ENCODE measurements at regions not wholly inside any gene's neighbourhood (a gene's known extent, or its start where the extent isn't known, plus 50 kb on each side); places are given as distances from the start of the nearest gene placed in this dataset.

GRCh38 chr18:29531746-29532145 is 1354.8 kb upstream of the CDH2 start:
- intact Hi-C loops (cut with DNase I, micrococcal nuclease), result no loop called here
- Histone ChIP-seq H3K4me3 (no peak overlapping the region), H3K9me3 (peaks cover 16% of the 10 kb centered on the region), H3K36me3 (ENCODE audit: low read depth) (no peaks in the 10 kb centered on the region), H3K4me1 (ENCODE audit: low read depth) (no peaks in the 10 kb centered on the region)
- no peak for DNase-seq
- TF ChIP-seq CTCF (IDR thresholded peaks at IDR 0.05), result no peak
- no peak for ATAC-seq

- Histone ChIP-seq H3K4me1 (ENCODE audit: low read depth) (no peaks in the 10 kb centered on the region), H3K9me3 (peaks cover 15% of the 10 kb centered on the region), H3K4me3 (no peak overlapping the region), H3K36me3 (ENCODE audit: low read depth) (no peaks in the 10 kb centered on the region)
- intact Hi-C loops (cut with DNase I, micrococcal nuclease), result no loop called here
- ATAC-seq (no peak), DNase-seq (no peak)
- no peak for TF ChIP-seq CTCF (IDR thresholded peaks at IDR 0.05)
Measured at GRCh38 chr18:29523371-29523770, 1346.4 kb upstream of the CDH2 start.

GRCh38 chr18:29512761-29513160 is 1335.8 kb upstream of the CDH2 start:
- no peaks in the 10 kb centered on the region for H3K4me1 ChIP-seq (ENCODE audit: low read depth)
- TF ChIP-seq CTCF (IDR thresholded peaks at IDR 0.05), result no peak
- H3K4me3 ChIP-seq, result no peak overlapping the region
- ATAC-seq, result no peak
- intact Hi-C loops (cut with DNase I, micrococcal nuclease), result no loop called here
- H3K36me3 ChIP-seq (ENCODE audit: low read depth), result no peaks in the 10 kb centered on the region
- no peak for DNase-seq
- peaks cover 4% of the 10 kb centered on the region for H3K9me3 ChIP-seq

- ATAC-seq (no peak), DNase-seq (no peak)
- no peak for TF ChIP-seq CTCF (IDR thresholded peaks at IDR 0.05)
- intact Hi-C loops (cut with DNase I, micrococcal nuclease), result no loop called here
- Histone ChIP-seq H3K4me1 (ENCODE audit: low read depth) (no peaks in the 10 kb centered on the region), H3K9me3 (peaks cover 4% of the 10 kb centered on the region), H3K4me3 (no peak overlapping the region), H3K36me3 (ENCODE audit: low read depth) (no peaks in the 10 kb centered on the region)
Measured at GRCh38 chr18:29512203-29512602, 1335.3 kb upstream of the CDH2 start.

- Histone ChIP-seq H3K4me3 (no peak overlapping the region), H3K36me3 (ENCODE audit: low read depth) (no peaks in the 10 kb centered on the region), H3K4me1 (ENCODE audit: low read depth) (no peaks in the 10 kb centered on the region), H3K9me3 (peaks cover 21% of the 10 kb centered on the region)
- TF ChIP-seq CTCF (IDR thresholded peaks at IDR 0.05), result no peak
- DNase-seq (no peak), ATAC-seq (no peak)
- intact Hi-C loops (cut with DNase I, micrococcal nuclease), result no loop called here
Measured at GRCh38 chr18:29501952-29502351, 1325.0 kb upstream of the CDH2 start.

- no peak for DNase-seq
- Histone ChIP-seq H3K9me3 (peaks cover 19% of the 10 kb centered on the region), H3K36me3 (ENCODE audit: low read depth) (no peaks in the 10 kb centered on the region), H3K4me3 (no peak overlapping the region), H3K4me1 (ENCODE audit: low read depth) (no peaks in the 10 kb centered on the region)
- no peak for TF ChIP-seq CTCF (IDR thresholded peaks at IDR 0.05)
- intact Hi-C loops (cut with DNase I, micrococcal nuclease), result no loop called here
- ATAC-seq, result no peak
Measured at GRCh38 chr18:29496152-29496680, 1319.3 kb upstream of the CDH2 start.

Measured in mucosa of descending colon (tissue), 3 donors.